ENCODE measurements at regions not wholly inside any gene's neighbourhood (a gene's known extent, or its start where the extent isn't known, plus 50 kb on each side); places are given as distances from the start of the nearest gene placed in this dataset.

DNA sequence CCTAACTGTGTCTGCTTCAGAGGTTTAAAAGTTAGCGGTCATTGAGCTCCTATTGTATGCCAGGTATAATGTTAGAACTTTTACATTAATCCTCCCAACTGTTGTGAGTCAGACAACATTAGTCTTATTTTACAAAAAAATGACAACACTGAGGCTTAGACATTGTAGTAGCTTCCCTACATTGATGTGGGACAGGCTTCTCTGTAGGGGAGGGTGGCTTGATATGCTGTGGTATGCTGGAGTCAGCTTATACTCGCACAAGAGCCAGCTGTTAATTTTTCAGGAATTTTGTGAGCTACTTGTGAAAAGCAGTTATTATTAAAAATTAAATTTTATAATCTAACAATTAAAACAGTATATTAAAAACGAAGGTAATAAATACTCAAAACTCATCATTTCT lies 64.8 kb upstream of the NAV2 start:
- WGBS (ENCODE audit: insufficient coverage, low coverage, missing lambda C conversion rate) = 0% methylated on average over 3 of the region's 3 CpGs
- BruUV-seq (replicated peaks) = no TSS peak

More for the DNA sequence above, 64.8 kb upstream of the NAV2 start:
- FAIRE-seq (no peak), ATAC-seq (no peak), DNase-seq (ENCODE audit: extremely low read depth in 1 of 4, low spot score in 3 of 4) (no peak)
- no peak overlapping the region for H3K4me3 ChIP-seq
- H3K27me3 ChIP-seq (ENCODE audit: control insufficient read depth in 2 of 2, insufficient read depth in 2 of 2, low read length in 2 of 2) = peaks cover 0 to 3% of the 10 kb centered on the region in 2 experiments; a peak in 1 of 5 replicates
- H3K27ac ChIP-seq (ENCODE audit: extremely low read depth, low read depth, low read length) = no peak overlapping the region
- H3K4me1 ChIP-seq (replicated peaks in 1 of 2; ENCODE audit: control insufficient read depth in 2 of 2, insufficient read depth in 2 of 2, low read length in 2 of 2) = no peaks in the 10 kb centered on the region
- in situ Hi-C loops (cut with MboI) = no loop called here
- H3K9ac ChIP-seq (ENCODE audit: insufficient read depth in 1 of 2, low read depth in 2 of 2, low read length in 2 of 2) = no peak overlapping the region
- intact Hi-C loops (cut with micrococcal nuclease) = no loop called here
- no peak overlapping the region for H2AFZ ChIP-seq (ENCODE audit: low read depth, low read length)
- ChIA-PET CTCF (ENCODE audit: low intra/inter-chr PET ratio) (no interaction called here), POLR2A (interaction anchor here (0.7 kb wide), 1 partner anchor 8 kb away, joined by 3 read pairs; no protein-coding TSS in a partner anchor)
- H3K9me3 ChIP-seq (replicated peaks; ENCODE audit: control insufficient read depth, insufficient read depth, low read depth, low read length) = no peaks in the 10 kb centered on the region
- H4K20me1 ChIP-seq (replicated peaks; ENCODE audit: control insufficient read depth, insufficient read depth, low read length) = no peaks in the 10 kb centered on the region
- no peaks in the 10 kb centered on the region for H3K79me2 ChIP-seq (ENCODE audit: control insufficient read depth, insufficient read depth, low read length)
- TF ChIP-seq ZNF583 (CRISPR knock-in tag; IDR thresholded peaks at IDR 0.05) (no peak), KAT8 (IDR thresholded peaks at IDR 0.05; ENCODE audit: low read depth) (no peak), EP400 (IDR thresholded peaks at IDR 0.05) (no peak), ZNF408 (CRISPR knock-in tag; IDR thresholded peaks at IDR 0.05; ENCODE audit: low read depth) (no peak), TEAD1 (CRISPR knock-in tag; IDR thresholded peaks at IDR 0.05) (no peak), BRF1 (IDR thresholded peaks at IDR 0.05; ENCODE audit: borderline replicate concordance, extremely low read depth, insufficient read length) (no peak)
- TF ChIP-seq, protein P1, sequence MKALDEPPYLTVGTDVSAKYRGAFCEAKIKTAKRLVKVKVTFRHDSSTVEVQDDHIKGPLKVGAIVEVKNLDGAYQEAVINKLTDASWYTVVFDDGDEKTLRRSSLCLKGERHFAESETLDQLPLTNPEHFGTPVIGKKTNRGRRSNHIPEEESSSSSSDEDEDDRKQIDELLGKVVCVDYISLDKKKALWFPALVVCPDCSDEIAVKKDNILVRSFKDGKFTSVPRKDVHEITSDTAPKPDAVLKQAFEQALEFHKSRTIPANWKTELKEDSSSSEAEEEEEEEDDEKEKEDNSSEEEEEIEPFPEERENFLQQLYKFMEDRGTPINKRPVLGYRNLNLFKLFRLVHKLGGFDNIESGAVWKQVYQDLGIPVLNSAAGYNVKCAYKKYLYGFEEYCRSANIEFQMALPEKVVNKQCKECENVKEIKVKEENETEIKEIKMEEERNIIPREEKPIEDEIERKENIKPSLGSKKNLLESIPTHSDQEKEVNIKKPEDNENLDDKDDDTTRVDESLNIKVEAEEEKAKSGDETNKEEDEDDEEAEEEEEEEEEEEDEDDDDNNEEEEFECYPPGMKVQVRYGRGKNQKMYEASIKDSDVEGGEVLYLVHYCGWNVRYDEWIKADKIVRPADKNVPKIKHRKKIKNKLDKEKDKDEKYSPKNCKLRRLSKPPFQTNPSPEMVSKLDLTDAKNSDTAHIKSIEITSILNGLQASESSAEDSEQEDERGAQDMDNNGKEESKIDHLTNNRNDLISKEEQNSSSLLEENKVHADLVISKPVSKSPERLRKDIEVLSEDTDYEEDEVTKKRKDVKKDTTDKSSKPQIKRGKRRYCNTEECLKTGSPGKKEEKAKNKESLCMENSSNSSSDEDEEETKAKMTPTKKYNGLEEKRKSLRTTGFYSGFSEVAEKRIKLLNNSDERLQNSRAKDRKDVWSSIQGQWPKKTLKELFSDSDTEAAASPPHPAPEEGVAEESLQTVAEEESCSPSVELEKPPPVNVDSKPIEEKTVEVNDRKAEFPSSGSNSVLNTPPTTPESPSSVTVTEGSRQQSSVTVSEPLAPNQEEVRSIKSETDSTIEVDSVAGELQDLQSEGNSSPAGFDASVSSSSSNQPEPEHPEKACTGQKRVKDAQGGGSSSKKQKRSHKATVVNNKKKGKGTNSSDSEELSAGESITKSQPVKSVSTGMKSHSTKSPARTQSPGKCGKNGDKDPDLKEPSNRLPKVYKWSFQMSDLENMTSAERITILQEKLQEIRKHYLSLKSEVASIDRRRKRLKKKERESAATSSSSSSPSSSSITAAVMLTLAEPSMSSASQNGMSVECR (CRISPR knock-in tag; IDR thresholded peaks at IDR 0.05) = no peak
- H3K36me3 ChIP-seq (ENCODE audit: control insufficient read depth, insufficient read depth, low read length) = no peaks in the 10 kb centered on the region
- no peak overlapping the region for H3K4me2 ChIP-seq (ENCODE audit: insufficient read depth, low read length)
- H3K9me1 ChIP-seq (ENCODE audit: control insufficient read depth, insufficient read depth, low read length) = no peaks in the 10 kb centered on the region
